ENCODE measurements at regions not wholly inside any gene's neighbourhood (a gene's known extent, or its start where the extent isn't known, plus 50 kb on each side); places are given as distances from the start of the nearest gene placed in this dataset.

DNA sequence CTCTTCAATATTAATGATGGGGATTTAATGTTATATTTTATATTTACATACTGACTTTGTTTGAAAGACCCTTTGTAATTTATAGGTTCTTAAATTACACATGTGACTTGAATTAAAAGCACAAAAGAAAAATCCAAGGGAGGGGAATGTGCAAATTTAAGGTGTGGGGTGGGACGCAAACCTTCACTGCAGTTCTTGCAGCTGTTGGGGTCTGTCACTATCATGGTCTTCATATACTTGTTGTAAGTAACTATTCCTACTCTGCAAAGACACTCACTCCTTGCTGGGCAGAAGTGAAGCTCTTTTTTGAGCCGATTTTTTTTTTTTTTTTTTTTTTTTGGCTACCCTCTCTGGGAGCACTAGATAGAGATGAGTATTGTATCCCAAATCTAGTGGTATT lies 505.3 kb downstream of the ARHGEF28 start:
- no peak for ATAC-seq (ENCODE audit: insufficient number of reproducible peaks, low FRiP score, low read depth)
- no peaks in the 10 kb centered on the region for H3K9me3 ChIP-seq
- H3K36me3 ChIP-seq = no peaks in the 10 kb centered on the region

DNA sequence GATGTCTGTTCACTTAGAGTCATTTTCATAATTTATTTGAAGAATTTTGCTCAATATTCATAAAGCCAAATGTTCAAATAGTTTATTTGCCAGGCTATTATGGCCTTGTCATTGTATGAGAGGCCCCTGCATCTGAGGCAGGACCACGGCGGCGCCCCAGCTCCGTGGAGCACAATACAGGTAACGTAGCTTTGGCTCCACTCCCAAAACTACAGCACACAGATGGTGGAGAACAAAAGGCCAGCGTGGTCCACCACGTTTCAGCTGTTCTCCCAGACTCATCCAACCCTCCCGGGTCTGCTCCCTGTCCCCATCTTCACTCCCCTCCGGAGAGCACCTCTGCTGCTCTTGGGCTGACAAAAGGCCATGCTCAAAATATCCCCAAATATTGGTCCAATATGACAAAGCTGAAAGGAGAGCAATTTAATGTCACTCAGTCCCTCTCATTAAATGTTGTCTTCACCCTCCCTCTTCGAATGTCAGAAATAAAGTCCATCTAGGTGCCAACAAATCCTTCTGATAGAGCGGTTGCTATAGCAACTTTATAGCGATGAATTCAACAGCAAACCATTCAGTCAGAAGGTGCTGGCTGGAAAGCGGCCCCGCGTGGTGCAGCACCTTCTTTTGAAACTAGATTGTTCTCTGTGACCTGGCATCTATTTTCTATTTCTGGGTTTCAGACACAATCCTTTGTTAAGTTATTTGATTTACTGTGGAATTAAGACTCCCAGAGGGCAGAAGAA lies 504.3 kb downstream of the ARHGEF28 start:
- ATAC-seq (ENCODE audit: insufficient number of reproducible peaks, low FRiP score, low read depth) = no peak
- TF ChIP-seq, protein P1, sequence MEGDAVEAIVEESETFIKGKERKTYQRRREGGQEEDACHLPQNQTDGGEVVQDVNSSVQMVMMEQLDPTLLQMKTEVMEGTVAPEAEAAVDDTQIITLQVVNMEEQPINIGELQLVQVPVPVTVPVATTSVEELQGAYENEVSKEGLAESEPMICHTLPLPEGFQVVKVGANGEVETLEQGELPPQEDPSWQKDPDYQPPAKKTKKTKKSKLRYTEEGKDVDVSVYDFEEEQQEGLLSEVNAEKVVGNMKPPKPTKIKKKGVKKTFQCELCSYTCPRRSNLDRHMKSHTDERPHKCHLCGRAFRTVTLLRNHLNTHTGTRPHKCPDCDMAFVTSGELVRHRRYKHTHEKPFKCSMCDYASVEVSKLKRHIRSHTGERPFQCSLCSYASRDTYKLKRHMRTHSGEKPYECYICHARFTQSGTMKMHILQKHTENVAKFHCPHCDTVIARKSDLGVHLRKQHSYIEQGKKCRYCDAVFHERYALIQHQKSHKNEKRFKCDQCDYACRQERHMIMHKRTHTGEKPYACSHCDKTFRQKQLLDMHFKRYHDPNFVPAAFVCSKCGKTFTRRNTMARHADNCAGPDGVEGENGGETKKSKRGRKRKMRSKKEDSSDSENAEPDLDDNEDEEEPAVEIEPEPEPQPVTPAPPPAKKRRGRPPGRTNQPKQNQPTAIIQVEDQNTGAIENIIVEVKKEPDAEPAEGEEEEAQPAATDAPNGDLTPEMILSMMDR (IDR thresholded peaks at IDR 0.05) = no peak
- Histone ChIP-seq H3K36me3 (no peaks in the 10 kb centered on the region), H3K4me3 (no peak overlapping the region), H3K9me3 (no peaks in the 10 kb centered on the region), H3K4me1 (ENCODE audit: control insufficient read depth in 1 of 2, low read depth in 2 of 2) (no peaks in the 10 kb centered on the region), H3K27ac (no peak overlapping the region), H3K27me3 (replicated peaks; ENCODE audit: insufficient read depth) (no peaks in the 10 kb centered on the region)
- no peak for DNase-seq (ENCODE audit: low spot score)

More for the DNA sequence above, 505.3 kb downstream of the ARHGEF28 start:
- TF ChIP-seq, protein P1 (IDR thresholded peaks at IDR 0.05) = no peak
- Histone ChIP-seq H3K4me3 (no peak overlapping the region), H3K27ac (no peak overlapping the region), H3K4me1 (ENCODE audit: control insufficient read depth in 1 of 2, low read depth in 2 of 2) (no peaks in the 10 kb centered on the region), H3K27me3 (replicated peaks; ENCODE audit: insufficient read depth) (no peaks in the 10 kb centered on the region)
- no peak for DNase-seq (ENCODE audit: low spot score)

DNA sequence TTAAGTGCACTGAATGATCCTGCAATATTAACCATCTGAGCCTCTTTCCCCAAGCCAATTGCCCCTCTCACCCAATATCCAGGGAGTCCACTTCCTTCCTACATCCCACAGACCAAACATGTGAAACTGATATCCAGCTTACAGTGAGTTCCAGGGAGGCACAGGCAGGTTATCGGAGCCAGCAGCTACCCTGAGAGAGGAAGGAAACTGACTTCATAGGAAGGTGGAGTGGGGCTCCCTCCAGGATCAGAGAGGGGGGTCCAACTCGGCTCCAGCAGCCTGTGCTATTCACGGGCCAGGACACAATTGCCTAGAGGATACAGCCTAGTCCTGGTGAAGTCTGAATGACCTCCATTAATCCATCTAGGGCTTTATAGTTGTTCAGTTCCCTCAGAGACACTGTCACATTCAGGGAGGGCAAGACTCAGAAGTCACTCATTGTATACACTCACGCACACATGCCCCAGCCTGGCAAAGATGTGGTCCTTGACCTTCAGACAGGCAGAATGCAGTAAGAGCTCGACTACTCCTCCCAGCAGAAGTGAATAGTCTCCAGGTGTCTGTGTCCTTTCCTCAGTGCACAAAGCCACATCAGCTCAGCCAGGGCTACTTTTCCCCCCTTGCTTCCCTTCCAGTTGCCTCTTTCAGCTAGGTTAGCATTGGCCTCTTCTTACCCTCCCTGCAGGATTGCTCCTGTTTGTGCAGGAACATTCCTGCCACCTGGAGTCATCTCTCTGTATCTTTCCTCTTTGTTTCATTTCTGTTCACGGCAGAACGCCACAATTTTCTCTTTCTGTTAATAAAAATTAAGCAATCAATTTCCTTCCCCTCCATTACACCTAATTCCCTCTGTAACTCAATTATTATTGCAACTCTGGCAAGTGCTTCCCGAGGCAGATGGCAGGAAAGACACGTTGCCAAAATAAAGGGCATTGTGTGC lies 501.7 kb downstream of the ARHGEF28 start:
- Histone ChIP-seq H3K4me1 (ENCODE audit: control insufficient read depth in 1 of 2, low read depth in 2 of 2) (no peaks in the 10 kb centered on the region), H3K9me3 (no peaks in the 10 kb centered on the region), H3K36me3 (no peaks in the 10 kb centered on the region), H3K4me3 (no peak overlapping the region), H3K27me3 (replicated peaks; ENCODE audit: insufficient read depth) (no peaks in the 10 kb centered on the region), H3K27ac (no peak overlapping the region)
- ATAC-seq (ENCODE audit: insufficient number of reproducible peaks, low FRiP score, low read depth) (no peak), DNase-seq (ENCODE audit: low spot score) (no peak)
- TF ChIP-seq, protein P1 (IDR thresholded peaks at IDR 0.05) = no peak

DNA sequence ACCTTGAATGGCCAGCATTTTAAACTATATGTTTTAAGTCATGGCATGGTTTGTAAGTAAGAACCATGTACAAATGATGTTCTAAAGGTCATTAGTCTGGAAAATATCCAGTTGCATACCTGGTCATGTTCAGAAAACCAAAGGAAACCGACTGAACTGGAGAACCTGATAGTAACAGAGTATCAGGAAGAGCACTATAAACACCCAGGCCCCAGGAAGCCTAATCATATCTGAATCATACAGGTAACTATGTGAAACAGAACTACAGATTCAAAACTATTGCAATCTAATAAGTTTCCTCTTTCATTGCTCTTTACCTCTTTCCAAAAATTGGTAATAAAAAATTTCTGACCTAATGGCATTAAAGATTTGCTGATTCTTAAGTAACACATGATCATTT lies 500.3 kb downstream of the ARHGEF28 start:
- Histone ChIP-seq H3K27me3 (replicated peaks; ENCODE audit: insufficient read depth) (no peaks in the 10 kb centered on the region), H3K36me3 (no peaks in the 10 kb centered on the region), H3K4me1 (ENCODE audit: control insufficient read depth in 1 of 2, low read depth in 2 of 2) (no peaks in the 10 kb centered on the region), H3K27ac (no peak overlapping the region), H3K9me3 (no peaks in the 10 kb centered on the region), H3K4me3 (no peak overlapping the region)
- ATAC-seq (ENCODE audit: insufficient number of reproducible peaks, low FRiP score, low read depth) (no peak), DNase-seq (ENCODE audit: low spot score) (no peak)
- TF ChIP-seq, protein P1 (IDR thresholded peaks at IDR 0.05) = no peak

DNA sequence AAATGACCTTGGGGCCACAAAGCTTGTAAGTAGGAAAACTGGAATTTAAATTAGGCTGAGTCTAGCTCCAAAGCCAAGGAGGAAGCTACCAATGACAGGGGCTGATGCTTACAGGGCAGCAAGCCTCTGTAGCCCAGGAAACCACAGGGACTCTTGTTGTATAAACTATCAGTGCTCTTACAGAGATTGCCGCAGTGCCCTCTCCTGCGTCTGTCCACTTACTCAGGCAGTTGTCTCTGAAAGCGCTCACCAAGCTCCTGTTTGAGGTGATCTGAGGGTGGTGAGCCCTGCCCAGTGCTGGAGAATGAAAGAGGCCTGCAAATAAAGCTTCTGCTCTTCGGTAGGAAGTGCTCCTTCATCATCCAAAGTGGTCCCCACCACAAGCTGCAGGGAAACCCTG lies 498.8 kb downstream of the ARHGEF28 start:
- DNase-seq (ENCODE audit: low spot score) = no peak
- no peak for ATAC-seq (ENCODE audit: insufficient number of reproducible peaks, low FRiP score, low read depth)
- TF ChIP-seq, protein P1 (IDR thresholded peaks at IDR 0.05) = no peak
- no peaks in the 10 kb centered on the region for H3K9me3 ChIP-seq
- H3K4me3 ChIP-seq = no peak overlapping the region
- no peak overlapping the region for H3K27ac ChIP-seq
- H3K36me3 ChIP-seq = no peaks in the 10 kb centered on the region
- no peaks in the 10 kb centered on the region for H3K4me1 ChIP-seq (ENCODE audit: control insufficient read depth in 1 of 2, low read depth in 2 of 2)
- no peaks in the 10 kb centered on the region for H3K27me3 ChIP-seq (replicated peaks; ENCODE audit: insufficient read depth)

All from thoracic aorta (tissue), 2 donors.